IPS-11a (cell line): ENCODE measurements at regions not wholly inside any gene's neighbourhood (a gene's known extent, or its start where the extent isn't known, plus 50 kb on each side); places are given as distances from the start of the nearest gene placed in this dataset.

ENCODE experiments used
- H3K4me3 ChIP-seq: one replicate; pipeline ENCODE4 v1.5.1; 2013; ENCODE audit warnings: low read depth, low read length, control low read depth

DNA sequence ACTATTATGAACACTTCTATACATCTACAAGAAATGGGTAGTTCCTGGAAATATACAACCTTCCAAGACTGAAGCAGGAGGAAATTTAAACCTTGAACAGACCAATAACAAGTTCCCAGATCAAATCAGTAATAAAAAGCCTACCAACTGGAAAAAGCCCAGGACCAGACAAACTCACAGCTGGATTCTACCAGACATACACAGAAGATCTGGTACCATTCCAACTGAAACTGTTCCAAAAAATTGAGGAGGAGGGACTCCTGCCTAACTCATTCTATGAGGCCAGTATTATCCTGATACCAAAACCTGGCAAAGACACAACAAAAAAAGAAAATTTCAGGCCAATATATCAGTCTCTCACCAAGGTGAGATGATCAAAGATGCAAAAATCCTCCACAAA, 189.4 kb downstream of the RPS29 start:
- H3K4me3 ChIP-seq: no peak overlapping the region

DNA sequence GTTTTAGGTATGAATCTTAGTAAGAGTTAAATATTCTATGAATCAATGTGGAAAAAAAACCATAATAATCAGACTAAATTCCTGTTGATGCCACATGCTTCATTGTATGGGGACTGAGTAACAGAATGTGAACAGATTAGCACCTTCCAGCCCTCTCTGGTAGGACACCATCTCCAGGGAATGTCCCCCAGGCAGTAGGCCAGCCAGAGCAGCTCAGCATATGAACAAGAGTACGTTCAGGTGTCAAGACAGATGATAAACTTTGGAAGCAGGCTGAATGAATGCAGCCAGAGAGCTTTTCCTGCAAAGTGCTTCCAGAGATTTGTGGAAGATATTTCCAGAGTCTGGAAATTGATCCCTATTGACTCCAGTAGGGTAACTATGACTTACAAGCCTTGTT, 204.4 kb downstream of the RPS29 start:
- no peak overlapping the region for H3K4me3 ChIP-seq

DNA sequence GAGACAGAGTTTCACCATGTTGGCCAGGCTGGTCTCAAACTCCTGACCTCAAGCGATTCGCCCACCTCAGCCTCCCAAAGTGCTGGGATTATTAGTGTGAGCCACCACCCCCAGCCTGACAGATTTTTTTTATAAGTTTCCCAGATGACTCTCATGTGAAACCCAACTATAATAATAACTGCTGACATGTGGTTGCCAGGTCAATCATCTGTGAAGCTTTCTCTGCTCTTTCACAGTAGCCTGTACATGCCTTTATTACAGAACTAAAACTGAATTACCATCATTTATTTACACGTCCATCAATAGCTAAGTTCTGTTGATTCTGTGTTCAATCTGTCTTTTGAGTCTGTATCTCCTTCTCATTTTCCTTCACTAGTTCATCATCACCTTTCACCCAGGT, 218.5 kb downstream of the RPS29 start:
- no peak overlapping the region for H3K4me3 ChIP-seq

DNA sequence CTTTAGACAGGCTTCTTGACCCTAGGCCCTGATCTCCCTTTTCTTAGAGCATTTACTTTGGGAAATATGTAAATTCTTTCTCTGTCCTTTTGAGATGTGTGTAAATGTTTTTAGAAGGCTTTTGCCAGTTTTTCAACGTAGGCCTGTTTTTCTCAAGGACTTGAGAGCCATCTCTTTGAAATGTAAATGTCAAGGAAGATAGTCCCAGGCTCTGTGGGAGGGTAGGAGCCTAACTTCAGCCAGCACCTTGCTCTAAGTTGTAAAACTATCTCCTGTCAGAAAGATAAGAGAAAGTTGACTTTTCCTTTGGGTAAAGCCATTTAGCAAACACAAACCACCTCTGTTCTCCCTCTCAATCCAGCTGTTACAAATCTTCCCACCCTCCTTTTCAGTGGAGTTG, 219.8 kb downstream of the RPS29 start:
- no peak overlapping the region for H3K4me3 ChIP-seq

DNA sequence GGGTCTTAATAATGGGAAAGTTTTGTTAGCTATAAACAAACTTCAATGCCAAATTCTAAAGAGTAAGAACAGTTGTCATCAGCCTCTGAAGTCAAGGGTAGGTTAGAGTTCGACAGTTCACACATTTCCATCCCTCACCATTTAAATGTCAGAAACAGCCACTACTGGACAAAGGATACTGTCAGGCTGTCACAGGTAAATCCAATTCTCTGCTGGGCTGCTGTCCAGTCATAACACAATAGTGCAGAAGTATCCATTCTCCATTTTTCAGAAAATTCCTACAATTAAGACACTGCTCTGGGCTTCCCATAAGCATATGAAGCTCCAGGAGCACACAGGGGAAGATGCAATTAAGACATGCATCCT, 221.4 kb downstream of the RPS29 start:
- H3K4me3 ChIP-seq: no peak overlapping the region

DNA sequence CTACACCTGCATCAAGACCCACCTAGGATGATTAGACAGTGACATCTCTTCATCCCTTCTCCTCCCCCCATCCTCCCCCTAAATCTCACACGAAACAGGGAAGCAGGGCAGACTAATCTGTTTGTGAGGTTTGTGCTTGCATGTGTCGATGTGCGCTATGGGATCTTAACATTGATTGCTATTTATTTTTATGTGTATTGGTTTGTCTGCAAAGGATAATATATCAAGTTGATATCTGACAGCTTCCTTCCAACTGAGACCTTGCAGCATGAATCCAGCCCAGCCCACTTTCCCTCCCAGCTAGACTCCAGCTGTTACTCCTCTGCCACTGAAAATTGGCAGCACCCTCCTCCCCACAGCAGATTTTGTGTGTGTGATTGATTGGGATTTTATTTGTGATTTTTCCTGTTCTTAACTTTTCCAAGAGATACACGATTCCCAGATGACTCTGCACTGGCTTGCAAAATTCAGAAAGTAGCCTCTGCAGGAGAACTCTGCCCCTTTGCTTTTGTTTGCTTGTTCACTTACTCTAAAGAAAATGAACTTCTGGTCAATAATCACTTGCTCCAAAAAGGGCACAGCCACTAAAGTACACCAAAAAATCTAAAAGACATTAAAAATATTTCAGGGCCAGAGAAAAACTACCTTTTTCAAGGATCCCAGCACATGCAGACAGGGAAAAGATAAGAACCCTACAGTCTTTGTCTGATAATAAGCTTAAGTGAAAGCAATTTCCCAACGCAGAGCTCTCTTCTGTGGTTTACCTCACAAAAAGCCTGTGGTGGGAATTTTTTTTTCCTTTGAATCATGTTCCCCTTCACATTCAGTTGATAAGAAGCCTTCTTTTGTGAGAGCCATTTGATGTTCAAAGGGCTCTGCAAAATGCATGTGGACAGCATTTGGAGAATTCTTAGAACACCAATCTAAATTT, 222.1 kb downstream of the RPS29 start:
- H3K4me3 ChIP-seq: no peak overlapping the region

DNA sequence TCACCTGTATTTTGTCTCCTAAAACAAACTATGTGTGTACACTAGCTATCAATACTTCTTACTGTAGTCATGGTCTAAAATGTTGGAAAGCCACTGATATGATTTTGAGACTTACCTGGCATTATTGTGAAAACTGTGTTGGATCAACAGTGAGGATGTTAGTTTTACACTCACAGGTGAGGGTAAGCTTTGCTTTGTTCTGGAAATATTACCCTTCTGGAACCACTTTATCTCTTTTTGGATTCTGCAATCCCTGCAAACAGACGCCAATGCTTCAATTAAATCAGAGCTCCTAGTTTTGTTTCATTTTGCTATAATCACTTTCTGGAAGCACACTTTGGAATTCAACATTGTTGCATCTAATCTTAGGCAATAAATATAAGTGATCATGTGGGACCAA, 223.3 kb downstream of the RPS29 start:
- H3K4me3 ChIP-seq: no peak overlapping the region

DNA sequence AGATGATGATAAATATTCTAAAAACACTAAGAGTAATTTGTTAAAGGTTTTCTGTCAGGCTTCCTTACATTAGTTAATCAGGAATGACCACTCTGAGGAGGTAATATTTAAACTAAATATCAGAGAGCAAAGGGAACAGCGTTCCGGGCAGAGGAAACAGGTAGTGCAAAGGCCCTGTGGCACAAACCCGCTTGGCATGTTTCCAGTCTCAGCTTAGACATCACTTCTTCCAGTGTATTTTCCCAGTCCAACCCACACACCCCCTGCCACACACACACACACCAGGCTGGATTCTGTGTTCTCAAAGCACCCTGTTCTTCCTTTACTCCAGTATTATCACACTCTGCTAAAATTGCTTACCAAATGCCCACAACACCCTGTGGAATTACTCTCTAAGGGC, 247.1 kb downstream of the RPS29 start:
- no peak overlapping the region for H3K4me3 ChIP-seq

DNA sequence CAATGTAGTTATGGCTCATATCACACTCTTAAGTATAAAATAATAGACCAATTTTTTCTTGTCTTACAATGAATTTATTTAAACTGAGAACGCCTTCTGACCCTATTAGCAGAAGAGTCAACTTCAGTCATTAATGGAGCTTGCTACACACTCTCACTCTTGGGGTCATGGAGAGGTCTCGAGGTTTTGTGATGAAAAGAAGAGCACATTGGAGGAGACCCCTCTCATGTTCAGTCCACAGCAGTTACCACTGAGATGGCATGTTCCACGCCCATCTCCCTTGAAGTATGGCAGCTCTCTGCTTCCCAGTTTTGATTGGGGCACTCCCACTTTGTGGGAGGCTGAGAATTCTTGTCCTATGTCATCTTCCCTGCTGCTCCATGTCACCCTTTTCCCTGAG, 266.4 kb downstream of the RPS29 start:
- H3K4me3 ChIP-seq: no peak overlapping the region

DNA sequence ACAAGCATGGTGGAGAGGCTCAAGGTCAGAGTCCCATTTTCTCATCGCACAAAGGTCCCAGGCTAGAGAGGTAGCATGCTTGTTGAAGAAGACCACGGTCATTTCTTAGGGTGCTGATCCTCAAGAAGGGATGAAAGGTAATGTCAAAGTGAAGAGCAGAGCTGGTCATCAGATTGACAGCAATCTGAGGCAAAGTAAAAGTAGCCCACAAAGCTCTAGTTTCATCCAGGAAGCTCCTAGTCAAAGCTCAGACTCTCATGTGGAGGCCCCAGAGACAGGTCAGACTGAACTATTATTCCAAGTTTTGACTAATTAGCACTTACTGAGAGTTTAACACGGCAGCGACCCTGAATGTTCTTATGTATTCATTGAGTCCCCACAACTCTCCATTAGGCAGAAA, 270.6 kb downstream of the RPS29 start:
- no peak overlapping the region for H3K4me3 ChIP-seq

DNA sequence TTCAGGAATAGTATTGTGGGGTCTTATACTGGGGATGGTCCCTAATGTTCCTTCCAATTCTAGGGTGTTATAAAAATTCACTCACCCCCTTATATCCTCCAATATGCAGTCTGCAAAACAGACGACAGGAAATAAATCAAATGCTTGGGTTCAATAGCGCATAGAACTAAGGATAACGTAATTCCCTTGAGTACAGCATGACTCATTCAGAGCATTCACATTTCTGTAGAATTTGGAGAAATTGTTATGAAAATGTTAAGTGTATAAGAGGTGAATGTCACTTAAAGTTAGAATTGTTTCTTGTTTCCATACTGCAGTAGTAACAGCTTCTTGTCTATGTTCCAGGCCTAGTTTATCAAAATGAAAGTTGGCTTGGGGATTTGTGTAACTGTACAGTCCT, 271.4 kb downstream of the RPS29 start:
- no peak overlapping the region for H3K4me3 ChIP-seq

DNA sequence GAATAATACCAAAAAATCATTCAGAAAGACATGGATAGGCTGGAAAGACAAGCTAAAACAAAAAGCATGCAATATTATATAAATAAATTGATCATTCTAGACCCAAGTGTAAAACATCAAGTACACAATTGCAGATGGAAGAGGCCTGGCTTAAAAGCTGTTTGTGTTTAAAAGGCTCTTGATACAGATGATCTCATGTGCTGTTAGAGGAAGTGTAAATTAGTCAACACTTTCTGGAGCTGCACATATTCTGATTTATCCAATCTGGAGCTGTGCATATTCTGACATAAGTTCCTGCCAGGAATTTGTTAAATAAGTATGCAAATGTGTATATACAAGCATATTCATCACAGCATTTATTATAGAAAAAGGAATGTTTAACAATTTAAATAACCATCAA, 273.1 kb downstream of the RPS29 start:
- H3K4me3 ChIP-seq: no peak overlapping the region

DNA sequence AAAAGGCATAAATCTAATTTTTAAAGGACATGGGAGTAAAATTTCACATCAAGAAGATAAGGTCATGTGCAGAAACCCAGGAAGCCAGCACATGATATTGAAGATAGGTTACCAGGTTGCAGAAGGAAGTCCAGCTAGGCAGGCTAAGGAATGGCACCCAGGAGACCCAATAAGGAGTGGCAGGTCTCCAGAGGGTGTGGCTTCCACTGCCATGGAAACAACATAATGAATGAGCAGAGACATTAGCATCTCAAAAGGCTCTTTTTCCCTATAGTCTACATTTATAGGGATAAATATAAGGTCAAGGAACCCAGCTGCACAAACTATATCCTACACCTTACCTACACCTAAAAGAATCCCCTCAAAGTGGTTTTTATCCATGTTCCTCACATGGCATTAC, 275.9 kb downstream of the RPS29 start:
- H3K4me3 ChIP-seq: no peak overlapping the region

DNA sequence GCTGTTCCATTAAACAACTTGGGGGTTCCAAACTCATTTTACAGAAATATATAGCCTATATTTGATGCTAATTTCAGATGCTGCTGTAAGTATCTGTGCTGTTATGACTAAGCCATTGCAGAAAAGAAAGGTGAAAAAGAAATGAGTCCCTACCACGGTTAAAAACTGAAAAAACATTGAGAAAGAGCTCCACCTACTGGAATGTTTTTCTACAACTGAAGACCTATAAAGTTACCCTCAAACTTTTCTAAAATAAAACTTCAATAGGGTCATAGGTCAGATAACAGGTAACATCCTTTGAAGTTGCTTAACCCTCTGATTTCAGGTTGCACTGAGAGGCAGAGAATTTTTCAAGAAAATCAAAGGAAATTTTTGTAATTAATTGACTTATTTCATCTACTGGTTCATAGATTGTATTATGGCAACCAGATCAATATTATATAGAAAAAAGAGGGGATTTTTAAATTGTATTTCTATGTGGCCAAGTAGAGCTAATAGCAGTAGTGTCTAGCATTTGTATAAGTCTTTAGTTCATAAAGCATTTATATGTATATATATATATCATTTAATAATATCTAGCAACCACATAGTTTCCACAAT, 279.9 kb downstream of the RPS29 start:
- H3K4me3 ChIP-seq: no peak overlapping the region

DNA sequence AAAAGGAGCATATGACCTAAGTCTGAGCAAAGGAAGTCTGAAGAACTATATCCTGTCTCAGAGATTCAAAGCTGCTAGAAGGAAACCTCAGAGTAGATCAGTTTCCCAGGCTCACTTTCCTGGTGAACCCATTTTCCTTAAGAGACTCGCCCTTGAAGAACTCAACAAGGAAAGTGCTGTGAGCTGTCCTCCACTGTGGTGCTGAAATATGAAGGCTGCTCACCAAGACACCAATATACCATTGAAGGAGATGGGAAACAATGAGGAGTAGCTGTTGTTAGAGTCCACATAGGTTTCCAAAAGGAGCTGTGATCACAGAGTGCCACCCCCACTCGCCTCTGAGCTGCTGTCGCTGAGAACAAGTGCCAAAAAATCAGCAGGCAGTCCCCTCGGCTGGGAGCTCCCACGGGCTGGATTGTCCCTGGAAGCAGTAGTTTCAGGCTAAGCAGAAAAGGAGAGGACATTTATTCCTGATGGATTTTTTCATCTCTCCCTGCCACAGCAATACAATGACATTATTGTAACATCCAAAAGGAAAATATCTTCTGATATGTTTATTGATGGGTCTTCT, 282.1 kb downstream of the RPS29 start:
- H3K4me3 ChIP-seq: no peak overlapping the region

DNA sequence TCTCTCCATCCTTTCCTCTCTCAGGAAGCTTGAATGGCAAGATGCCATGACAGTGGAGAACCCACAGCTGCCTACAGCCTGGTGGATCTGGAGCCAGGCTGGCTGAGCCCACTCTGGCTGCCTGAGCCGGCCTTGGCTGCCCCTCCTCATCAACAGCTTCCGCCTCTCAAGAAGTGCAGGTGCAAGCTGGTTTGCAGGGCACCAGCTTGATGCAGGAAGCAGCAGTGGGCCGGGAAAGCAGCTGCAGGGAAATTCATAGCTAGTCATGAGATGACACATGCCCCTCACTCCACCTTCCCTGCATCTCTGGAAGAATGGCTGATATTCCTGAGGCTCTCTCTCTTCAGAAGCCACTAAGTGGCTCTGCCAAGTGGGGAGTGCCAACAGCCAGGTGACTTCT, 289.1 kb downstream of the RPS29 start:
- no peak overlapping the region for H3K4me3 ChIP-seq

DNA sequence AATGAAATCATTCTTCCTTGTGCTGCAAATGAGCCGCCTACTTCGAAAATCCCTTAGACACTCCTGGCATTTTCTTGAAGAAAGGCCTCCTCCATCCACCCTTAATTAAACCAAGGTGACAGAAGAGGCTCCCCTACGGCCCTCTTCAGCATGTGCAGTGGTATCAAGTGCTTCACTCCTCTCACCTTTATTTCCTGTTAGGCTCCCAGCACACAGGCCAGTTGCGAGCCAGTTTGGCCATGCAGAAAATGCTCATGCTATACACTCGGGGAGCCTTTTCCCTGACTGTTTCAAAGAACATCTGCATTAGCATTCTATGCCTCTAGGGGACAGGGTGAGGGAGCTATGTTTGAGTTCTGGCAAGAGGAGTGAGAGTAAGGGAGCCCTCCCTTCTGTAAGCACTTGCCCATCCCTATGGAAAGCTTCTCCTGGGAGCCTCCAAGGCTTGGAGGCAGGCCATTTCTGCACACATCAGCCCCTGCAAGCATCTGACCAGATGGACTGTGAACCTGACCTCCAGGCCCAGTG, 291.5 kb downstream of the RPS29 start:
- H3K4me3 ChIP-seq: no peak overlapping the region

DNA sequence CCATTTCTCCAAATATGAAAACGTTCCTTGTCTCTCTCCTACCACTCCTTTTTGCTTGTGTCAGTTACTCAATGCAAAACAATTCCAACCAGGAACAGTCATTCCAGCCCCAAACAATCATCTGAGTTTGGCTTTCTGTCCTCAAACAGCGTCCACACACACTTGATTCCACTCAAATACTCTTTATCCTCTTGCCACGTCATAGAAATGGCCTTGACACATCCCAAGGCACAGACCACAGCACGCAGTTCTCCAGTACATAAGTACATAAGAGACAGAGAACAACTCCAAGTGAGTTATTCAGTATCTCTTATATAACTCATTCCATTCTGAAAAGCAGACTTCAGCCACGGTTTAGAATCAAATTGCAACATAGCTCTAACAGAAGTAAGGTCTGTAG, 299.2 kb downstream of the RPS29 start:
- no peak overlapping the region for H3K4me3 ChIP-seq

DNA sequence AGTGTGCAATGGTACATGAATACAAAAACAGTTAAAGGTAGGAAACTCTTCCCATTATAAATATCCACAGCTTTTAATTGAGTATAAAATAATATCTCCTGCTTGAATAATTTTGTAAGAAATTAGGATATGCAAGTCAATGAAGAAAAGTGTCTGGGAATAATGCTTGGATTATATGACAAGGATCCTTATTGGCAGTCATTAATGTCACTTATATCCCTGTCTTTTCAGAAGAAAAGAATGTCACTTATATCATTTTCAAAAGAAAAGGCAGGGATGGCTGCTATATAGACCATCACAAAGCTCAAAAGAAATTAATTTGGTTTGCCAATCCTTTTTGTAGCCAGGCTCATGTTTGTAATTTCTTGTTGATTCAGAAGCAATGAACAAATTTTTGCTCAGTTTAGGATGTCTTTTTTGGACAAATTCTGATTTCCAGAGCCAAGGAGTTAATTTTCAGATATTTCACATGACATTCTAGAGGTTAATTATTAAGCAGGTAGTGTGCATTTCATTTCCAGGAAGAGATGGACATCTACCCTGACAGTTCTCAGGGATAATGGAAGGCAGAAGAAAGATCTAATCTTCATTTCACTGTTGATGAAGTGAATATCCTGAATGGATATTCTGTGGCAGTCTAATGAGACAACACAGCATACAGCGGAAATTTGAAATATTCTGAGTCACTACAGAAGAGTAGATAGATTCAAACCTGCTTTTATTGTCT, 299.8 kb downstream of the RPS29 start:
- no peak overlapping the region for H3K4me3 ChIP-seq

DNA sequence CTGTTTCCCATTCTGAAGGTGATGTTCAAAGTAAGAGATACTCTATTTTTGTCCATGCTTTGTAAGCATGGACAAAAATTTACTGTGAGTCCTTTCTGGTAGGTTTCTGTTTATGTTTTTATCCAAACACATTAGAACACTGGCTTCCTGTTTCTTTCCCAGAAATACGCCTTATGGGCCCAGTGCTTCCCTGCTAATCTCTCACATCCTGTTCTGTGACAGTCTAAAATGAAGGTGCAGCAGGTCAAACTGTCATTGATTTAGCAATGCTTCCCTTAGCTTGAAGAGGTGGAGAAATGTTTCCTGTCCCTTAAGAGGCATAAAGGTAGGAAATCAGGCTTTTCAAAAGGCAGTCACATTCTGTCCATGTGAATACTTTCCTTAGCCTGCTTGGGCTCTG, 305.6 kb downstream of the RPS29 start:
- no peak overlapping the region for H3K4me3 ChIP-seq

DNA sequence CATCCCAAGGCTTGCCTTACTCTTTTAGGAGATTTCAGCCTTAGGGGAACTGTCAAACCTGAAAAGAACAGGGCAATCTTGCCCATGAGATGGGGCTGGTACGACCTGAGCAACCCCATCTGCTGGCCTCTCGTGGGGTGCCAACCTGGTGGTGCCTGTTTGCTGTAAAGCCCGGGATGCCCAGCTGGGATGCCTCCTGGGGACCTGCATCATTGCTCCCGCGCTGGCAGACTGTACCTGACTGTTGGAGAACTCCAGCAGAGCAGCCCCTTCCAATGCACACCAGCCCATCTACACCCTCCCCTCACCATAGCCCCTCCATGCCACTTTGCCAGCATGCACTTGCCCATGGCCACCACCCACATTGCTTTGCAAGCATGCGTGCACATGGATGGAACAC, 335.7 kb downstream of the RPS29 start:
- no peak overlapping the region for H3K4me3 ChIP-seq
